Ascending aorta (tissue), 2 donors: ENCODE measurements at regions not wholly inside any gene's neighbourhood (a gene's known extent, or its start where the extent isn't known, plus 50 kb on each side); places are given as distances from the start of the nearest gene placed in this dataset.

Experiments used
- DNase-seq, 2 donors: peaks; one replicate each; pipeline ENCODE4 v3.0.0-alpha.2; 2019; ENCODE audit warnings: low spot score in 2 of 2
- H3K27ac ChIP-seq, 2 donors: fragments of 200-600 bp; sonication (generic); one replicate each; pipeline ENCODE4 v1.5.1; 2016 to 2017; ENCODE audit warnings: mild to moderate bottlenecking in 1 of 2
- H3K27me3 ChIP-seq: fragments of 200-600 bp; sonication (generic); one replicate; pipeline ENCODE4 v1.5.1; 2017
- H3K36me3 ChIP-seq, 2 donors: fragments of 200-600 bp; sonication (generic); one replicate each; pipeline ENCODE4 v1.5.1; 2016
- H3K4me1 ChIP-seq, 2 donors: fragments of 200-600 bp; sonication (generic); one replicate each; pipeline ENCODE4 v1.5.1; 2016 to 2017; ENCODE audit warnings: mild to moderate bottlenecking in 1 of 2
- H3K4me3 ChIP-seq, 2 donors: fragments of 200-600 bp; sonication (generic); one replicate each; pipeline ENCODE4 v1.5.1; 2016 to 2017; ENCODE audit warnings: mild to moderate bottlenecking in 1 of 2
- H3K9me3 ChIP-seq, 2 donors: fragments of 200-600 bp; sonication (generic); one replicate each; pipeline ENCODE4 v1.5.1; 2016
- CTCF ChIP-seq, 3 experiments: fragments of 200-600 bp in 2 of 3; fragments of 450-650 bp in 1 of 3; sonication (generic) in 2 of 3; IDR thresholded peaks; one replicate each; pipeline ENCODE4 v1.5.1; 2016 to 2019; ENCODE audit warnings: antibody characterized with exemption in 3 of 3, mild to moderate bottlenecking in 1 of 3, moderate library complexity in 1 of 3
- intact Hi-C: fragments of 100-400 bp; cut with DNase I; formaldehyde crosslinking; loops from one replicate; pipeline ENCODE4 v1.15.1; 2023

DNA sequence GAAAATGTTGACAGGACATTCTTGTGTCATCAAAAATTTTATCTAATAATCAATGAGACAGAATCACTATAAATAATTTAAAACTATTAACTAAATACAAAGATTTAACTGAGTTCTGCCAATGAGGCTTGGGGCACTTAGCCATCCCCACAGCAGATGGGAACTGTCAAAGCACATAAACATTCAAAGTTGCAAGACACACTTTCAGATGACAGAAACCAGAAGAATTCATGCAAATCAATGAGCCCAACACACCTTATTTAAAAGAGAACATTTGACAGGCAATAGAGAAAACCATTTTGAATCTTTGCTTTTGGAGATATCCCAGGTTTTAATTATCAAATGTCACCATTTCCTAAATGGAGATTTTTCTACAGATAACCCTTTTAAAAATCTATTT, 566.2 kb downstream of the IRS1 start:
- Histone ChIP-seq H3K4me3 (no peak overlapping the region), H3K27ac (no peak overlapping the region), H3K36me3 (no peaks in the 10 kb centered on the region), H3K9me3 (no peaks in the 10 kb centered on the region), H3K4me1 (no peaks in the 10 kb centered on the region), H3K27me3 (no peaks in the 10 kb centered on the region)
- intact Hi-C loops: no loop called here
- no peak for TF ChIP-seq CTCF (IDR thresholded peaks at IDR 0.05)
- no peak for DNase-seq

- Histone ChIP-seq H3K36me3 (no peaks in the 10 kb centered on the region), H3K4me1 (no peaks in the 10 kb centered on the region), H3K9me3 (no peaks in the 10 kb centered on the region), H3K27ac (no peak overlapping the region), H3K4me3 (no peak overlapping the region), H3K27me3 (no peaks in the 10 kb centered on the region)
- no peak for TF ChIP-seq CTCF (IDR thresholded peaks at IDR 0.05)
- no peak for DNase-seq
- intact Hi-C loops: no loop called here
Observed at GRCh38 chr2:226228080-226228479, 571.5 kb downstream of the IRS1 start.

DNA sequence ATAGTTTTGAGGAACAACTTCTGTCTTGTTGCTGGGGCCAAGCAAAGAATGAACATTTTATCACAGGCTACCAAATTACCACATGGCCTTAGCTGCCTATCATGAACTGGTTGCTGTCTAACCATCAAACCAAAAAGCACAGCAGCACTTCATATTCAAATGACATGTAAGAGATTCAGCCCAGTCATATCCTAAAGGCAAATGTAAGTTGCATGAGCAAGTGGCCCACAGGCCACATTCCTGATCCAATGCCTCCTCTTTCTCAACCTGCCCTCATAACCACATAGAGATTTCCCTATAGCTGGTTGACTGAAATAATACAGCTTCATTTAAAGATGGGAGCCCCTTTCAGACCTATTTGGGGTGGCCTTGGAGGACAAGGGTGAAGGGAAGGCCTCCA, 572.3 kb downstream of the IRS1 start:
- H3K9me3 ChIP-seq: no peaks in the 10 kb centered on the region
- no peak for TF ChIP-seq CTCF (IDR thresholded peaks at IDR 0.05)
- no peaks in the 10 kb centered on the region for H3K27me3 ChIP-seq
- DNase-seq: no peak
- no peaks in the 10 kb centered on the region for H3K36me3 ChIP-seq
- no peak overlapping the region for H3K27ac ChIP-seq
- H3K4me1 ChIP-seq: no peaks in the 10 kb centered on the region
- H3K4me3 ChIP-seq: no peak overlapping the region
- intact Hi-C loops: no loop called here

DNA sequence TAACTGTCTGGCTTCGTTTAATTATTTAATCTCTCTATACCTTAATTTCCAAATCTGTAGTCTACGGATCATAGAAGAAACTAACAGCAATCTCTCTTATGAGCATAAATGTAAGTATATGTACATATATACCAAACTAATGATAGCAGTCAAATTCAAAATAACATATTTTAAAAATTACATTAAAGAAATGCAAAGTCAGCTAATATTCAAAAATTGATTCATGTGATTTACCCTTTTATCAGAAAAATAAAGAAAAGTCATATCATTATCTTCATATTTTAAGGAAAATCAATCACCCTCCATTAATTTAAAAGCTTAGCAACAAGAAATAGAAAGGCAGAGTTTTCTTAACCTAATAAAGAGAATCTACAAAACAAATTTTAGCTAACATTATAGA, 575.9 kb downstream of the IRS1 start:
- H3K9me3 ChIP-seq: no peaks in the 10 kb centered on the region
- DNase-seq: no peak
- intact Hi-C loops: no loop called here
- TF ChIP-seq CTCF (IDR thresholded peaks at IDR 0.05): no peak
- H3K4me3 ChIP-seq: no peak overlapping the region
- no peaks in the 10 kb centered on the region for H3K4me1 ChIP-seq
- no peak overlapping the region for H3K27ac ChIP-seq
- H3K36me3 ChIP-seq: no peaks in the 10 kb centered on the region
- H3K27me3 ChIP-seq: no peaks in the 10 kb centered on the region

DNA sequence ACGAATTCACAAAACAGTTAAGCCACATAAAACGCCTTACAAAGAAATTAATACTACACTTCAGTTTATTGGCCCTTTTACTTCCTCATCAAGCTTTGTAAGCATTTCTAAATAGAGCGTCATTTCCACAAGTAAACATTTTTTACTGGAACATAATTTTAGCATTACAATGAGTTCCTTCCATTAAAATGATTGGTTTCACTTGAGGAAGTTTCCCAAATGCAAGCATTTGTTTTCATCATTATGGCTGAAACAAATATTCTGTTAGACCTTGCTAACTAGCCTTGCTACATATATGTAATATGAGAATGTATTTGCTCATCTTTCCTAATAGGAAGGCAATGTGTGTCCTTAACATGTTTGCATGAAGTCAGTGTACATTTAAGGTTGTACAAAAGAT, 579.1 kb downstream of the IRS1 start:
- no peaks in the 10 kb centered on the region for H3K27me3 ChIP-seq
- no peaks in the 10 kb centered on the region for H3K36me3 ChIP-seq
- H3K4me3 ChIP-seq: no peak overlapping the region
- no peaks in the 10 kb centered on the region for H3K4me1 ChIP-seq
- H3K27ac ChIP-seq: no peak overlapping the region
- DNase-seq: no peak
- TF ChIP-seq CTCF (IDR thresholded peaks at IDR 0.05): no peak
- no peaks in the 10 kb centered on the region for H3K9me3 ChIP-seq
- intact Hi-C loops: no loop called here

GRCh38 chr2:226217191-226217590, 582.4 kb downstream of the IRS1 start:
- TF ChIP-seq CTCF (IDR thresholded peaks at IDR 0.05): no peak
- intact Hi-C loops: no loop called here
- no peak for DNase-seq

More at GRCh38 chr2:226217191-226217590, 582.4 kb downstream of the IRS1 start:
- H3K36me3 ChIP-seq: no peaks in the 10 kb centered on the region
- H3K27ac ChIP-seq: no peak overlapping the region
- no peaks in the 10 kb centered on the region for H3K9me3 ChIP-seq
- H3K27me3 ChIP-seq: no peaks in the 10 kb centered on the region
- no peaks in the 10 kb centered on the region for H3K4me1 ChIP-seq
- no peak overlapping the region for H3K4me3 ChIP-seq
